Pancreas (tissue), 10 donors: ENCODE measurements at regions not wholly inside any gene's neighbourhood (a gene's known extent, or its start where the extent isn't known, plus 50 kb on each side); places are given as distances from the start of the nearest gene placed in this dataset.
"Not testable (repeated sequence)": the region's sequence is repeated elsewhere in the genome, so short reads cannot be mapped to it uniquely, and the experiment has no call there.

Source experiments
- ATAC-seq, 4 donors: fragments of 200-7000 bp; cut with Tn5 transposase; one replicate each; pipeline versions ENCODE4 v1.8.0 to v1.9.1; 2020; ENCODE audit warnings: mild to moderate bottlenecking in 4 of 4, moderate library complexity in 4 of 4
- DNase-seq, 6 donors: peaks; one replicate each; pipeline ENCODE4 v3.0.0-alpha.2; 2020
- FAIRE-seq: peaks from 2 replicates; lab custom pipeline; 2012; peaks lifted over from hg19 to GRCh38; lab: Jason Lieb, UNC
- H3K27ac ChIP-seq, 4 donors: fragments of 200-600 bp; sonication (generic); 1 replicate in 3 of 4; 2 replicates in 1 of 4; pipeline versions ENCODE4 v1.5.0 to v1.8.0; 2020
- H3K27me3 ChIP-seq, 4 donors: fragments of 200-600 bp; one replicate each; pipeline ENCODE4 v1.8.0; 2021
- H3K36me3 ChIP-seq, 3 donors: fragments of 200-600 bp; sonication (generic) in 1 of 3; one replicate each; pipeline versions ENCODE4 v1.5.0 to v1.8.0; 2020 to 2021
- H3K4me1 ChIP-seq, 3 donors: fragments of 200-600 bp; one replicate each; pipeline ENCODE4 v1.8.0; 2021
- H3K4me3 ChIP-seq, 4 donors: fragments of 200-600 bp; sonication (generic) in 2 of 4; one replicate each; pipeline versions ENCODE4 v1.5.0 to v1.8.0; 2020 to 2021
- H3K9me3 ChIP-seq, 4 donors: fragments of 200-600 bp; one replicate each; pipeline ENCODE4 v1.8.0; 2021
- WGBS, 2 donors: extraction: QIAGEN DNeasy Blood & Tissue Kit; methylation state at CpG; one replicate each; pipeline ENCODE4 v1.1.7; 2013; 5-methylcytosine and 5-hydroxymethylcytosine counted together
- intact Hi-C, 3 donors: fragments of 100-400 bp; cut with DNase I; formaldehyde crosslinking; loops; one replicate each; pipeline versions ENCODE4 v1.11.1 to v1.14.2; 2022
- TF ChIP-seq, protein P1 (sequence below), 4 donors: fragments of 200-600 bp; sonication (generic) in 3 of 4; IDR thresholded peaks; one replicate each; pipeline versions ENCODE4 v1.5.0 to v1.8.0; 2021; ENCODE audit warnings: antibody characterized with exemption in 4 of 4
- donor health status: healthy with polysubstance abuse.
- donor health status: DM: no; HTN: no; CAD: no; lungs with moderate emphysema.
- donor health status: DM: no; HTN: no; CAD: no.
- donor health status: control.
- donor health status: control.
- donor health status: Bipolar disorder and iron deficiency.
- donor health status: DM: yes; HTN: yes; CAD: no.
- donor health status: DM: no; HTN: no; CAD: no.
- donor health status: DM: no; HTN: no; CAD: no.
- donor health status: DM: yes; HTN: yes; CAD: no.

DNA sequence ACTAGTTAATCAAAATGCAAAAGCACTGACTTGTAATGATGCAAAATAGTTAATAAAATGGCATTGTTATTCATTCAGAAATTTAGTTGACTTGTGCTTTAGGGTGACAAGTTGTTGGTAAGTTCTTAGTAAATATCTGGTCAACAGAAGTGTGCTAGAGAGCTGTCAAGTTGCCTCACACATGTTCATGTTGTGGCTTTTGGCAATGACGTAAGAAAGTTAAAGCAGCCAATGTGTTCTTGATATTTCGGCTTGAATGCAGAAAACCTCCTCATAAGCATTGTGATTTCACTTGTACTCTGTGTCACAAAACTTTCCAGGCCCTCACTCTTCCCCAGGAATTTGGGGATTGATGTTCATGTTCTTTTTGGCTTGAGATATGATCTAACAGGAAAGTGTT, 626.7 kb downstream of the PRR16 start:
- ATAC-seq (no peak), DNase-seq (no peak), FAIRE-seq (no peak)
- intact Hi-C loops: no loop called here
- H3K4me1 ChIP-seq: no peaks in the 10 kb centered on the region
- 62 to 67% methylated on average over 2 of the region's 2 CpGs for WGBS, 2 donors
- no peaks in the 10 kb centered on the region for H3K36me3 ChIP-seq
- H3K4me3 ChIP-seq: no peak overlapping the region
- TF ChIP-seq, protein P1, sequence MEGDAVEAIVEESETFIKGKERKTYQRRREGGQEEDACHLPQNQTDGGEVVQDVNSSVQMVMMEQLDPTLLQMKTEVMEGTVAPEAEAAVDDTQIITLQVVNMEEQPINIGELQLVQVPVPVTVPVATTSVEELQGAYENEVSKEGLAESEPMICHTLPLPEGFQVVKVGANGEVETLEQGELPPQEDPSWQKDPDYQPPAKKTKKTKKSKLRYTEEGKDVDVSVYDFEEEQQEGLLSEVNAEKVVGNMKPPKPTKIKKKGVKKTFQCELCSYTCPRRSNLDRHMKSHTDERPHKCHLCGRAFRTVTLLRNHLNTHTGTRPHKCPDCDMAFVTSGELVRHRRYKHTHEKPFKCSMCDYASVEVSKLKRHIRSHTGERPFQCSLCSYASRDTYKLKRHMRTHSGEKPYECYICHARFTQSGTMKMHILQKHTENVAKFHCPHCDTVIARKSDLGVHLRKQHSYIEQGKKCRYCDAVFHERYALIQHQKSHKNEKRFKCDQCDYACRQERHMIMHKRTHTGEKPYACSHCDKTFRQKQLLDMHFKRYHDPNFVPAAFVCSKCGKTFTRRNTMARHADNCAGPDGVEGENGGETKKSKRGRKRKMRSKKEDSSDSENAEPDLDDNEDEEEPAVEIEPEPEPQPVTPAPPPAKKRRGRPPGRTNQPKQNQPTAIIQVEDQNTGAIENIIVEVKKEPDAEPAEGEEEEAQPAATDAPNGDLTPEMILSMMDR (IDR thresholded peaks at IDR 0.05): no peak
- no peak overlapping the region for H3K27ac ChIP-seq
- H3K27me3 ChIP-seq: no peaks in the 10 kb centered on the region
- H3K9me3 ChIP-seq: no peaks in the 10 kb centered on the region

GRCh38 chr5:121100931-121101330, 636.8 kb downstream of the PRR16 start:
- H3K4me1 ChIP-seq: no peaks in the 10 kb centered on the region
- ATAC-seq: no peak
- TF ChIP-seq, protein P1 (IDR thresholded peaks at IDR 0.05): no peak

DNA sequence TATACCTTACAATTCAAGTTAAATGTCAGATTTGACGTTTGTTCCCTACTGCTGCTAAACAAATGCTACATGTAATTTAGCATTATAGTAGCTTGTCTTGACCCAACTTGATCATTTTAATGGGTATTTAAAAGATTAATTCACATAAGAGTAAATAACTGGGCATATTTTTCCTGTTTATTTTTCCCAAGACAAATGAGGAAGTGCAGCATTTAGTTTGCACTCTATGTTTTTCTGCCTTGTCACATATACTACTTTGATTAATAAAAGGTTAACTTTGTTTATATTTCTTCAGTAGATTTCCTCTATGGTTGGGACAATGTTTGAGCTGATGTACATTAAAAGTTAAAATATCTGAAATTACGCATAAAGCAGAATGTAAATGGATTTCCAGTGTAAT, 641.8 kb downstream of the PRR16 start:
- ATAC-seq (no peak), FAIRE-seq (no peak), DNase-seq (no peak)
- no peak overlapping the region for H3K27ac ChIP-seq
- no peaks in the 10 kb centered on the region for H3K27me3 ChIP-seq
- H3K36me3 ChIP-seq: no peaks in the 10 kb centered on the region
- WGBS, 2 donors: 66 to 69% methylated on average over 2 of the region's 2 CpGs
- H3K4me1 ChIP-seq: no peaks in the 10 kb centered on the region
- no peaks in the 10 kb centered on the region for H3K9me3 ChIP-seq
- TF ChIP-seq, protein P1 (IDR thresholded peaks at IDR 0.05): no peak
- no peak overlapping the region for H3K4me3 ChIP-seq
- intact Hi-C loops: no loop called here

More at GRCh38 chr5:121100931-121101330, 636.8 kb downstream of the PRR16 start:
- no peak overlapping the region for H3K27ac ChIP-seq
- DNase-seq: no peak
- FAIRE-seq: no peak
- H3K36me3 ChIP-seq: no peaks in the 10 kb centered on the region
- intact Hi-C loops: no loop called here
- no peaks in the 10 kb centered on the region for H3K27me3 ChIP-seq
- H3K9me3 ChIP-seq: no peaks in the 10 kb centered on the region
- H3K4me3 ChIP-seq: no peak overlapping the region

DNA sequence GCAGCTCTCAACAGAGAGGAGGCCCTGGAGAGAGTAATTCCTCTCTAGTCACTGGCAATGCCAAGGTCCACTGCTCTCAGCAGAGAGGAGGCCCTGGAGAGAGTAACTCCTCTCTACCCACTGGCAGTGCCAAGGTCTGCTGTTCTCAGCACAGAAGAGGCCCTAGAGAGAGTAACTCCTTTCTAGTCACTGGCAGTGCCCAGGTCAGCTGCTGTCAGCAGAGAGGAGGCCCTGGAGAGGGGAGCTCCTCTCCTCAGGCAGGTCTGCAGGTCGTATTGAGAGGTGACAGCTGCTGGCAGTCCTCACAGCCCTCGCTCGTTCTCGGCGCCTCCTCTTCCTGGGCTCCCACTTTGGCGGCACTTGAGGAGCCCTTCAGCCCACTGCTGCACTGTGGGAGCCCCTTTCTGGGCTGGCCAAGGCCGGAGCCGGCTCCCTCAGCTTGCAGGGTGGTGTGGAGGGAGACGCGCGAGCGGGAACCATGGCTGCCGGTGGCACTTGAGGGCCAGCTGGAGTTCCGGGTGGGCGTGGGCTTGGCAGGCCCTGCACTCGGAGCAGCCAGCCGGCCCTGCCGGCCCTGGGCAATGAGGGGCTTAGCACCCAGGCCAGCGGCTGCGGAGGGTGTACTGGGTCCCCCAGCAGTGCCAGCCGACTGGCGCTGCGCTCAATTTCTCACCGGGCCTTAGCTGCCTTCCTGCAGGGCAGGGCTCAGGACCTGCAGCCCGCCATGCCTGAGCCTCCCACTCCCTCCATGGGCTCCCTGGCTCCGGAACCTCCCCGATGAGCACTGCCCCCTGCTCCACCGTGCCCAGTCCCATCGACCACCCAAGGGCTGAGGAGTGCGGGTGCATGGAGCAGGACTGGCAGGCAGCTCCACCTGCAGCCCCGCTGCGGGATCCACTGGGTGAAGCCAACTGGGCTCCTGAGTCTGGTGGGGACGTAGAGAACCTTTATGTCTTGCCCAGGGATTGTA, 642.9 kb downstream of the PRR16 start:
- WGBS, 2 donors: 92 to 93% methylated on average over 30 to 33 of the region's 33 CpGs
- H3K9me3 ChIP-seq, intact Hi-C loops, H3K4me1 ChIP-seq, ATAC-seq, FAIRE-seq, H3K36me3 ChIP-seq, H3K4me3 ChIP-seq, H3K27ac ChIP-seq, H3K27me3 ChIP-seq: not testable (repeated sequence)
- DNase-seq: peak in 3 of 6 donors; percentile 8 to 69 (median 42)

- no peak overlapping the region for H3K4me3 ChIP-seq
- intact Hi-C loops: no loop called here
- no peaks in the 10 kb centered on the region for H3K9me3 ChIP-seq
- H3K27me3 ChIP-seq: no peaks in the 10 kb centered on the region
- peak in 2 of 6 donors; percentile 16 to 41 for DNase-seq
- no peaks in the 10 kb centered on the region for H3K4me1 ChIP-seq
- no peak for ATAC-seq
- FAIRE-seq: no peak
- TF ChIP-seq, protein P1 (IDR thresholded peaks at IDR 0.05): no peak
- 65 to 68% methylated on average over 10 of the region's 10 CpGs for WGBS, 2 donors
- H3K36me3 ChIP-seq: no peaks in the 10 kb centered on the region
- H3K27ac ChIP-seq: no peak overlapping the region
Observed at GRCh38 chr5:121108725-121109124, 644.6 kb downstream of the PRR16 start.
